Cardiac muscle cell (in vitro differentiated cells and primary cell): ENCODE measurements at regions not wholly inside any gene's neighbourhood (a gene's known extent, or its start where the extent isn't known, plus 50 kb on each side); places are given as distances from the start of the nearest gene placed in this dataset.

Experiments
- DNase-seq, 2 donors: peaks; one replicate each; pipeline versions ENCODE4 v3.0.0 to v3.0.0-alpha.2; 2010 to 2017; ENCODE audit warnings: low read depth in 1 of 2, low spot score in 1 of 2
- H3K27ac ChIP-seq: fragments of 200-600 bp; sonication (generic); 2 replicates; pipeline ENCODE4 v1.5.1; 2016
- H3K27me3 ChIP-seq: fragments of 200-600 bp; sonication (generic); 2 replicates; pipeline ENCODE4 v1.6.0; 2016; ENCODE audit warnings: control low read depth
- H3K36me3 ChIP-seq: fragments of 200-600 bp; sonication (generic); 2 replicates; pipeline ENCODE4 v1.5.1; 2016; ENCODE audit warnings: control low read depth
- H3K4me1 ChIP-seq: fragments of 200-600 bp; sonication (generic); 2 replicates; pipeline ENCODE4 v1.8.1; 2017; ENCODE audit warnings: low read depth, mild to moderate bottlenecking, mixed run types
- H3K4me3 ChIP-seq: fragments of 200-600 bp; sonication (generic); 2 replicates; pipeline ENCODE4 v1.5.1; 2016; ENCODE audit warnings: mild to moderate bottlenecking
- H3K9me3 ChIP-seq: fragments of 200-600 bp; sonication (generic); 2 replicates; pipeline ENCODE4 v1.5.1; 2017; ENCODE audit warnings: low read depth, mild to moderate bottlenecking, control low read depth
- TF ChIP-seq, protein P1 (sequence below): IDR thresholded peaks from 2 replicates; pipeline ENCODE4 v1.5.1; 2012; ENCODE audit warnings: low read depth, mild to moderate bottlenecking, low read length

DNA sequence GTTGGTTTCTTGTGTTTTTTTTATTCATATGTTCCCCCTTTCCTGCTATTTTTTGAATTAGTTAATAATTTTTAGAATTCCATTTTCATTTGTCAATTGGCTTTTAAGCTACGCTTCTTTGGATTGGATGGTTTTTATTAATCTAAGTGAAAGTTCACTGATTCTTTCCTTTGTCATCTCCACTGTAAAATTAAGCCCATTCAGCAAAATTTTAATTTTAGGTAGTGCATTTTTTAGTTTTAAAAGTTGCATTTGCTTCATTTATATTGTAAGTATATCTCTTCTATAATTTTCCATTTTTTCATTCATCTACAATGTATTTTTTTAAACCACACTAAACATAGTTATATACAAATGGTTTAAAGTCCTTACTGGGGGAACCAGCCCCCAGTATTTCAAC lies 417.3 kb upstream of the HTR2C start:
- TF ChIP-seq, protein P1, sequence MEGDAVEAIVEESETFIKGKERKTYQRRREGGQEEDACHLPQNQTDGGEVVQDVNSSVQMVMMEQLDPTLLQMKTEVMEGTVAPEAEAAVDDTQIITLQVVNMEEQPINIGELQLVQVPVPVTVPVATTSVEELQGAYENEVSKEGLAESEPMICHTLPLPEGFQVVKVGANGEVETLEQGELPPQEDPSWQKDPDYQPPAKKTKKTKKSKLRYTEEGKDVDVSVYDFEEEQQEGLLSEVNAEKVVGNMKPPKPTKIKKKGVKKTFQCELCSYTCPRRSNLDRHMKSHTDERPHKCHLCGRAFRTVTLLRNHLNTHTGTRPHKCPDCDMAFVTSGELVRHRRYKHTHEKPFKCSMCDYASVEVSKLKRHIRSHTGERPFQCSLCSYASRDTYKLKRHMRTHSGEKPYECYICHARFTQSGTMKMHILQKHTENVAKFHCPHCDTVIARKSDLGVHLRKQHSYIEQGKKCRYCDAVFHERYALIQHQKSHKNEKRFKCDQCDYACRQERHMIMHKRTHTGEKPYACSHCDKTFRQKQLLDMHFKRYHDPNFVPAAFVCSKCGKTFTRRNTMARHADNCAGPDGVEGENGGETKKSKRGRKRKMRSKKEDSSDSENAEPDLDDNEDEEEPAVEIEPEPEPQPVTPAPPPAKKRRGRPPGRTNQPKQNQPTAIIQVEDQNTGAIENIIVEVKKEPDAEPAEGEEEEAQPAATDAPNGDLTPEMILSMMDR = no peak
- Histone ChIP-seq H3K4me3 (no peak overlapping the region), H3K27me3 (no peaks in the 10 kb centered on the region), H3K36me3 (no peaks in the 10 kb centered on the region), H3K4me1 (no peaks in the 10 kb centered on the region), H3K27ac (no peak overlapping the region), H3K9me3 (no peaks in the 10 kb centered on the region)
- DNase-seq = no peak

DNA sequence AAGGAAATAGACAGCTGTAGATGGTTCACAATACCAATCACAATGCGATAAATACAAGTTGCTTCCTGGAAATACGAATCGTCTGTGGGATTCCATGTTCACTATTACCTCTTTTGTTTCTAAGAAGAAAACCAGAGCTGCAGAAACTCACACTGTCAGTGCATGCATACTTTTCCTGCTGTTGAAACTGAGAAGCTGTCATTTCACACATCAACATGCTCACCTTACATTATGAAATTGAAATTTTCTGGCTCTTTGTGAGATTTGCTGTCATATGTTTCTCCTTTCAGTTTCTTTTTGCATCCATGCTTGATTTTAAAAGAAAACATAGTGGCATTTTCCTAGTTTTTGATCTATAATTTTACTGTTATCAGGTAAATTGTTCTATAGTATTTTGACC lies 418.3 kb upstream of the HTR2C start:
- no peaks in the 10 kb centered on the region for H3K4me1 ChIP-seq
- H3K4me3 ChIP-seq = no peak overlapping the region
- no peak overlapping the region for H3K27ac ChIP-seq
- TF ChIP-seq, protein P1 = no peak
- no peaks in the 10 kb centered on the region for H3K27me3 ChIP-seq
- no peaks in the 10 kb centered on the region for H3K36me3 ChIP-seq
- no peaks in the 10 kb centered on the region for H3K9me3 ChIP-seq
- no peak for DNase-seq

DNA sequence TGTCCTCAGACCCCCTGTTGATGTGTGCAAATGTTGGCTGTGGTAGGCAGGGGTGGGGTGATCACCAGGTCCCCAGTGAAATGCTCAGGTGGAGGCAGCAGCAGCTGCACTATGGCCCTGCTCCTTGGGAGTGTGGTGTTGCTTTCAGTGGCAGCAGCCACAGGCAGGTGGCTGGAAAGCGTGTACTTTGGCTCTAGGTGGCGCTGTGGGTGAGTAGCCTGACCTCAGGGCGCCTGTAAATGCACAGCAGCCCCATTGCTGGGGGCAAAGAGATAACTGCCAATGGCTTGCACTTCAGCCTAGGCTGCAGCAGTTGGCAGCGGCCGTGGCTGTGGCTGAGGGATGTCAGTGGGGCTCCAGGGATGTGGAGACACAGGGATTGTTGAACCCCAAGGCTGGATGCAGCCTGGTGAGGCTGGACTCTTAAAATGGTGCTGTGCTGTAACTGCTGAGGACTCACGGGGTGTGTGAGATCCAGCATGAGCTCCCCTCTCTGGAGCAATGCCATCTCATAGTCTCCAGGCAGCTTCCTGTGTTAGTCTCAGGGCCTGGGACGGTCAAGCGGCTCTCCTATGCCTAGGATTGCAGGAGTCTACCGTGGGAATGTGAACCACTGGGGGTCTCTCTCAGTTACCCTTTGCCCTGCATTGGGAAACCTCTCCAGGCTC lies 421.7 kb upstream of the HTR2C start:
- H3K36me3 ChIP-seq = no peaks in the 10 kb centered on the region
- H3K27ac ChIP-seq = no peak overlapping the region
- TF ChIP-seq, protein P1 = no peak
- no peaks in the 10 kb centered on the region for H3K9me3 ChIP-seq
- no peaks in the 10 kb centered on the region for H3K4me1 ChIP-seq
- H3K4me3 ChIP-seq = no peak overlapping the region
- no peaks in the 10 kb centered on the region for H3K27me3 ChIP-seq
- peak in 1 of 2 donors; percentile 46 for DNase-seq

DNA sequence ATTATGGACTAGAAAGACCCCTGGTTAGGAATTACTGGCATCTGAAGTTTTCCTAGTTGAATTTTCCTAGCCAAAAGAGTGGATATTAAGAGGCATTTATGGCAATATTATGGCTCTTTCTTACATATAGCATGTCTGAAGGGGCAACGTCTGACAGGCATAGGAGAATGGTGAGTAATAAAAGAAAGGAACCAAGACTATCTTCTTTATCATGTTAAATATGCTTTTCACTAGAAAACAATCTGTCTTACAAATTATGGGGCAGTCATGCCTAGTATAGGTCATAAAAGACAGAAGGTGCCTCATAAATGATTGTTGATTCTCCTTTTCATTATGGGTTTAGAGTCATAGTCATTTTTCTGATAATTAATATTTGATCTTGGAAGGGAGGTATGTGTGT lies 431.1 kb upstream of the HTR2C start:
- H3K4me3 ChIP-seq = no peak overlapping the region
- no peak for DNase-seq

DNA sequence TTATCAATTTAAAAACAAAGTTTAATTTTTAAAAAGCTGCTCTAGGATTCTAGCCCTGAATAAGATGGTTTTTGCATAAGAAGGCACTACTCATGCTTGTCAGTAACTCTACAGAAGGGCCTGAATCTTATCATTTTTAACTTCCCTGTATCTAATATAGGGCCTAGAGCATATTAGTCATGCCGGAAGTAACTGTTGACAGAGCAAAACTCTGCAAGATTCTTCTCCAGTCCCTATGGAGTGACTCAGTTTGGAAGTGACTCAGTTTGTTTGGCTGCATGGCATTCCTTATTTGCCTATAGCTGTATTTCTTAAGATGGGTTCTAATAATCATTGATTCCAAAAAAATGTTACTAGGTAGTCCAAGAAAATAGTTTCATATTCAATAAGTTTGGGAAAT lies 431.8 kb upstream of the HTR2C start:
- Histone ChIP-seq H3K9me3 (no peaks in the 10 kb centered on the region), H3K4me3 (no peak overlapping the region), H3K4me1 (no peaks in the 10 kb centered on the region), H3K27me3 (no peaks in the 10 kb centered on the region), H3K27ac (no peak overlapping the region), H3K36me3 (no peaks in the 10 kb centered on the region)
- DNase-seq = peak in 1 of 2 donors; percentile 71
- TF ChIP-seq, protein P1 = no peak

More for the DNA sequence above, 431.1 kb upstream of the HTR2C start:
- H3K9me3 ChIP-seq = no peaks in the 10 kb centered on the region
- TF ChIP-seq, protein P1 = no peak
- no peaks in the 10 kb centered on the region for H3K36me3 ChIP-seq
- no peaks in the 10 kb centered on the region for H3K27me3 ChIP-seq
- no peaks in the 10 kb centered on the region for H3K4me1 ChIP-seq
- no peak overlapping the region for H3K27ac ChIP-seq
